NCI-H748 (cell line): ENCODE measurements at regions not wholly inside any gene's neighbourhood (a gene's known extent, or its start where the extent isn't known, plus 50 kb on each side); places are given as distances from the start of the nearest gene placed in this dataset.
A peak's percentile ranks its signal among the peaks of the same experiment; 100 is the strongest.

Experiments
- DNase-seq: peaks from one replicate; lab custom pipeline; 2025; ENCODE audit not compliant: unreplicated experiment; lab: John Stamatoyannopoulos, UW

- no peak for DNase-seq
Observed at GRCh38 chr4:151993521-151993920, 232.7 kb upstream of the GATB start.

- no peak for DNase-seq
Observed at GRCh38 chr4:151992332-151993154, 231.7 kb upstream of the GATB start.

GRCh38 chr4:151991884-151992167 lies 231.0 kb upstream of the GATB start:
- no peak for DNase-seq

GRCh38 chr4:151991001-151991883 lies 230.4 kb upstream of the GATB start:
- DNase-seq, result no peak

GRCh38 chr4:151990201-151990600 lies 229.4 kb upstream of the GATB start:
- DNase-seq, result no peak

- DNase-seq, result no peak
Observed at GRCh38 chr4:151988591-151988990, 227.8 kb upstream of the GATB start.

- no peak for DNase-seq
Observed at GRCh38 chr4:151987606-151988005, 226.8 kb upstream of the GATB start.

GRCh38 chr4:151983854-151984253 lies 223.0 kb upstream of the GATB start:
- peak; percentile 19 for DNase-seq

GRCh38 chr4:151979819-151980218 lies 219.0 kb upstream of the GATB start:
- DNase-seq, result no peak

- no peak for DNase-seq
Observed at GRCh38 chr4:151968643-151969042, 207.8 kb upstream of the GATB start.

- no peak for DNase-seq
Observed at GRCh38 chr4:151967074-151967473, 206.3 kb upstream of the GATB start.

- DNase-seq, result no peak
Observed at GRCh38 chr4:151962138-151962823, 201.5 kb upstream of the GATB start.

- peak; percentile 31 for DNase-seq
Observed at GRCh38 chr4:151961456-151961855, 200.6 kb upstream of the GATB start.

- DNase-seq, result peak; percentile 2
Observed at GRCh38 chr4:151960449-151961230, 199.8 kb upstream of the GATB start.

- DNase-seq, result no peak
Observed at GRCh38 chr4:151957153-151957552, 196.3 kb upstream of the GATB start.

- no peak for DNase-seq
Observed at GRCh38 chr4:151955721-151956380, 195.0 kb upstream of the GATB start.

- no peak for DNase-seq
Observed at GRCh38 chr4:151953795-151954372, 193.1 kb upstream of the GATB start.

GRCh38 chr4:151953312-151953711 lies 192.5 kb upstream of the GATB start:
- no peak for DNase-seq

GRCh38 chr4:151952711-151953254 lies 192.0 kb upstream of the GATB start:
- no peak for DNase-seq

GRCh38 chr4:151952137-151952536 lies 191.3 kb upstream of the GATB start:
- DNase-seq, result peak; percentile 41
